Mammary epithelial cell (primary cell): ENCODE measurements at regions not wholly inside any gene's neighbourhood (a gene's known extent, or its start where the extent isn't known, plus 50 kb on each side); places are given as distances from the start of the nearest gene placed in this dataset.

Source experiments
- CTCF ChIP-seq, 2 donors: IDR thresholded peaks in 1 of 2; conservative IDR thresholded peaks in 1 of 2; 2 replicates each; pipeline ENCODE4 v1.5.1; 2011 to 2012; ENCODE audit warnings: inconsistent platforms in 2 of 2, low read length in 2 of 2, mild to moderate bottlenecking in 2 of 2, control low read depth in 1 of 2, low read depth in 1 of 2; ENCODE audit not compliant: insufficient read depth in 1 of 2; ENCODE audit errors: extremely low read depth in 1 of 2
- EZH2 ChIP-seq: IDR thresholded peaks from 2 replicates; pipeline ENCODE4 v1.6.1; 2012; ENCODE audit warnings: low read length, inconsistent platforms, borderline replicate concordance

- TF ChIP-seq CTCF (conservative IDR thresholded peaks at IDR 0.05 in 1 of 2, IDR thresholded peaks at IDR 0.05 in 1 of 2; ENCODE audit: extremely low read depth in 1 of 2, insufficient read depth in 1 of 2, low read depth in 1 of 2, low read length in 2 of 2) (no peak), EZH2 (no peak)
Observed at GRCh38 chr1:53385276-53386225, 57.7 kb upstream of the LRP8 start.
